Thoracic aorta (tissue), 2 donors: ENCODE measurements at regions not wholly inside any gene's neighbourhood (a gene's known extent, or its start where the extent isn't known, plus 50 kb on each side); places are given as distances from the start of the nearest gene placed in this dataset.

Experiments
- ATAC-seq: fragments of 150-250 bp; one replicate; pipeline ENCODE4 v1.8.0; 2017; ENCODE audit warnings: low read depth; ENCODE audit not compliant: insufficient number of reproducible peaks, low FRiP score
- DNase-seq: peaks from one replicate; pipeline ENCODE4 v3.0.0-alpha.2; 2020; ENCODE audit warnings: low spot score
- H3K27ac ChIP-seq, 2 donors: fragments of 200-600 bp; sonication (generic); 1 replicate in 1 of 2; 2 replicates in 1 of 2; pipeline ENCODE4 v1.5.1; 2016; ENCODE audit warnings: mild to moderate bottlenecking in 2 of 2, moderate library complexity in 2 of 2
- H3K27me3 ChIP-seq: fragments of 200-600 bp; sonication (generic); replicated peaks from 2 replicates; pipeline ENCODE4 v1.6.0; 2016; ENCODE audit warnings: mild to moderate bottlenecking; ENCODE audit not compliant: insufficient read depth
- H3K36me3 ChIP-seq: fragments of 200-600 bp; sonication (generic); one replicate; pipeline ENCODE4 v1.5.1; 2016
- H3K4me1 ChIP-seq, 2 donors: fragments of 200-600 bp; sonication (generic); 1 replicate in 1 of 2; 2 replicates in 1 of 2; pipeline versions ENCODE4 v1.5.1 to v1.6.0; 2016; ENCODE audit warnings: low read depth in 2 of 2, mild to moderate bottlenecking in 1 of 2; ENCODE audit not compliant: control insufficient read depth in 1 of 2
- H3K4me3 ChIP-seq: fragments of 200-600 bp; sonication (generic); 2 replicates; pipeline ENCODE4 v1.5.1; 2016; ENCODE audit warnings: mild to moderate bottlenecking
- H3K9me3 ChIP-seq: fragments of 200-600 bp; sonication (generic); 2 replicates; pipeline ENCODE4 v1.5.1; 2016
- TF ChIP-seq, protein P1 (sequence below): fragments of 200-600 bp; sonication (generic); IDR thresholded peaks from one replicate; pipeline ENCODE4 v1.5.1; 2019; ENCODE audit warnings: antibody characterized with exemption

DNA sequence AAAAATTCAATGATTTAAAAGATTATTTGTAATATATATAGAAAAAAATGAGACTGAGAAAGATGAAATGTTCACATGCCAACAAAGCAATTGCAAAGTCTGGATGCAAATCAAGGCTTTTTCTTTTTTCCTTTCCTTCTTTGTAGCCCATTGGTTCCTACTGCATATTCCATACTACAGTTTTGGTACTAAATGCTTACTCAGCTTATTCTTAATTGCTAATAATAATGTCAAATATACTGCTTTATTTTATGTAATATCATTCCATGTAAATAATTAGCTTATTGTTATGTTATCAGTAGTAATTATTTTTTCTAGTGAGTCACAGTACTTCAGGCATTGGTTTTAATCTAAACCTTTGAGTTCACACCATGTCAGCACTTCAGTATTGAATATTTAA is 407.4 kb upstream of the LRRTM1 start:
- no peak overlapping the region for H3K4me3 ChIP-seq
- no peaks in the 10 kb centered on the region for H3K9me3 ChIP-seq
- no peaks in the 10 kb centered on the region for H3K36me3 ChIP-seq
- no peaks in the 10 kb centered on the region for H3K27me3 ChIP-seq
- TF ChIP-seq, protein P1, sequence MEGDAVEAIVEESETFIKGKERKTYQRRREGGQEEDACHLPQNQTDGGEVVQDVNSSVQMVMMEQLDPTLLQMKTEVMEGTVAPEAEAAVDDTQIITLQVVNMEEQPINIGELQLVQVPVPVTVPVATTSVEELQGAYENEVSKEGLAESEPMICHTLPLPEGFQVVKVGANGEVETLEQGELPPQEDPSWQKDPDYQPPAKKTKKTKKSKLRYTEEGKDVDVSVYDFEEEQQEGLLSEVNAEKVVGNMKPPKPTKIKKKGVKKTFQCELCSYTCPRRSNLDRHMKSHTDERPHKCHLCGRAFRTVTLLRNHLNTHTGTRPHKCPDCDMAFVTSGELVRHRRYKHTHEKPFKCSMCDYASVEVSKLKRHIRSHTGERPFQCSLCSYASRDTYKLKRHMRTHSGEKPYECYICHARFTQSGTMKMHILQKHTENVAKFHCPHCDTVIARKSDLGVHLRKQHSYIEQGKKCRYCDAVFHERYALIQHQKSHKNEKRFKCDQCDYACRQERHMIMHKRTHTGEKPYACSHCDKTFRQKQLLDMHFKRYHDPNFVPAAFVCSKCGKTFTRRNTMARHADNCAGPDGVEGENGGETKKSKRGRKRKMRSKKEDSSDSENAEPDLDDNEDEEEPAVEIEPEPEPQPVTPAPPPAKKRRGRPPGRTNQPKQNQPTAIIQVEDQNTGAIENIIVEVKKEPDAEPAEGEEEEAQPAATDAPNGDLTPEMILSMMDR, result no peak
- no peak overlapping the region for H3K27ac ChIP-seq
- ATAC-seq (no peak), DNase-seq (no peak)
- no peaks in the 10 kb centered on the region for H3K4me1 ChIP-seq

DNA sequence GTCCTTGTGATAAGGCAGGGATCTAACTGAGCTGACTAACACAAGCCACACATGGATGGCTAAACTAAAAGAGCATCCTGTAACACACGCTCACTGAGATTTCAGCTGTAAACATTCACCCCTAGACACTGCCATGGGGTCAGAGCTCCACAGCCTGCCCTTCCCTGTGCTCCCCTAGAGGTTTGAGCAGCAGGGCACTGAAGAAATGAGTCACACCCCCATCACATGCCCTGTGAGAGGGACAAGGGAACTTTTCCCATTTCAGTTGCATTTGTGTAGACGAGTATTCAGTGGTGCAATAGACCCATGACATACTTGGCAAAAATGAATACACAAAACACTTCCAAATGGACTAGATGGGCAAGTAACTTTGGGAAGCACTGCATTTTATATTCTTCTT is 402.4 kb upstream of the LRRTM1 start:
- Histone ChIP-seq H3K4me1 (no peaks in the 10 kb centered on the region), H3K9me3 (no peaks in the 10 kb centered on the region), H3K36me3 (no peaks in the 10 kb centered on the region), H3K27ac (no peak overlapping the region), H3K27me3 (no peaks in the 10 kb centered on the region), H3K4me3 (no peak overlapping the region)
- TF ChIP-seq, protein P1, result no peak
- no peak for DNase-seq
- no peak for ATAC-seq

DNA sequence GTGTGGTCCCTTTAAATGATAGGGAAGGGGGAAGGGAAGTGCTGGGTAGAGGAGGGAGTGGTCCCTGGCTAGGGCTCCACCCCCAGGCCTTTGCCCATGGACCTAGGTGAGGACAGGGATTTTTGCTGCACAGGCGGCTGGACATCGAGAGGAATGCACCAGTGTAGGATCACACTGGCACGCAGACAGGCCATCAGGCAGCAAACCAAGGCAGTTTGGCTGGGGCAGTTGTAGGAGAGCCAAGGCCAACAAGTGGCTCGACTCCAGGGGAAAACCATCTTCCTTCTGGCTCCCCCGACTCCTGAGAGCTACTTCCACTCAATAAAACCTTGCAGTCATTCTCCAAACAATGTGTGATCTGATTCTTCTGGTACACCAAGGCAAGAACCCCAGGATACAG is 402.0 kb upstream of the LRRTM1 start:
- TF ChIP-seq, protein P1, result no peak
- Histone ChIP-seq H3K4me1 (no peaks in the 10 kb centered on the region), H3K9me3 (no peaks in the 10 kb centered on the region), H3K27me3 (no peaks in the 10 kb centered on the region), H3K4me3 (no peak overlapping the region), H3K27ac (no peak overlapping the region), H3K36me3 (no peaks in the 10 kb centered on the region)
- ATAC-seq (no peak), DNase-seq (no peak)

DNA sequence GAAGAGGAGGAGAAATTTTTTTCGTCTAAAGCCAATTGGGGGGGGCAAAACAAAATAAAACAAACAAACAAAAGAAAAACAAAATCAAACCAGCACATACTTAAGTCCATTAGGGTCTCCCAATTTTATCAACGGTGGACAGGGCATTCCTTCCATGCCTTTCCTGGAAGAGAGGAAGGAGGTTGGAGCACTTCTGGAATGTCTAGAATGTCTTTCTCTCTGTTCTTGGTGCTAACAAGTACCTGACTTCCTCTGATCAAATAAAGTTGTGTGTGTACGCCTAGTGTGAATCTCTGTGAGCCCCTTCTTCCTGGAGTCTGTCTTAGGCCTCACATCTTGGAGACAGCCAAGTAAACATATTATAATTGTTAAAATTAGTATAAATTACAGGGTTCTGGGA is 399.0 kb upstream of the LRRTM1 start:
- ATAC-seq, result no peak
- no peak overlapping the region for H3K4me3 ChIP-seq
- H3K27me3 ChIP-seq, result no peaks in the 10 kb centered on the region
- DNase-seq, result no peak
- H3K27ac ChIP-seq, result no peak overlapping the region
- no peaks in the 10 kb centered on the region for H3K36me3 ChIP-seq
- TF ChIP-seq, protein P1, result no peak
- no peaks in the 10 kb centered on the region for H3K9me3 ChIP-seq
- H3K4me1 ChIP-seq, result no peaks in the 10 kb centered on the region

DNA sequence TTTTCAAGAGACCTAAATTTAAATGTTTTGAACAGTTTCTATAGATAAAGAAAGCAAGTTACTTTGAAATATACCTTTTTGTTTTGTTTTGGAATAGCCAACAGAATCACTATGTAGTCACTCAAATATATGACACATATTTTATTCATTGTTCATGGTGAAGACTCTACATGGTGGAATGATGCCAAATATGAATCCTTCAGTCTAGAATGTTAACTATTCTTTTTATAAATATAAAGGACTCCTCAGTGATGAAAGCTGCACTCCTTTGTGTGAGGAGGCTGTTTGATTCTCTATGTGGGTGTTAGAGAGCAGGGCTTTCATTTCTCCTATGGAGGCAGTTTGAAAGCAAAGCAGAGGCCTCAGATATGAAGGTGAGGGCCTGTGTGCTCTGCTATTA is 396.4 kb upstream of the LRRTM1 start:
- ATAC-seq (no peak), DNase-seq (no peak)
- TF ChIP-seq, protein P1, result no peak
- no peaks in the 10 kb centered on the region for H3K27me3 ChIP-seq
- no peak overlapping the region for H3K27ac ChIP-seq
- H3K9me3 ChIP-seq, result no peaks in the 10 kb centered on the region
- no peaks in the 10 kb centered on the region for H3K4me1 ChIP-seq
- no peak overlapping the region for H3K4me3 ChIP-seq
- H3K36me3 ChIP-seq, result no peaks in the 10 kb centered on the region
